ENCODE measurements at regions not wholly inside any gene's neighbourhood (a gene's known extent, or its start where the extent isn't known, plus 50 kb on each side); places are given as distances from the start of the nearest gene placed in this dataset.

GRCh38 chr2:33723329-33723728 is 124.2 kb upstream of the FAM98A start:
- Histone ChIP-seq H3K4me1 (no peaks in the 10 kb centered on the region), H3K9me3 (ENCODE audit: low read depth) (no peaks in the 10 kb centered on the region), H3K27ac (no peak overlapping the region), H4K20me1 (ENCODE audit: low read depth) (no peaks in the 10 kb centered on the region), H3K4me3 (no peak overlapping the region), H2AFZ (replicated peaks) (no peak overlapping the region), H3K27me3 (no peaks in the 10 kb centered on the region), H3F3A (ENCODE audit: low read depth) (no peaks in the 10 kb centered on the region), H3K79me2 (ENCODE audit: low read depth) (no peaks in the 10 kb centered on the region), H3K4me2 (no peak overlapping the region), H3K36me3 (no peaks in the 10 kb centered on the region), H3K9ac (no peak overlapping the region)
- TF ChIP-seq CTCF (IDR thresholded peaks at IDR 0.05): no peak
- TF ChIP-seq EZH2 (IDR thresholded peaks at IDR 0.05): no peak
- TF ChIP-seq EZH2phosphoT487 (IDR thresholded peaks at IDR 0.05): no peak
- Mint-ChIP-seq H3K4me3 (no peak overlapping the region), H3K36me3 (no peaks in the 10 kb centered on the region), H3K27ac (no peak overlapping the region), H3K9me3 (peaks cover 4% of the 10 kb centered on the region), H3K27me3 (ENCODE audit: insufficient read depth, low read depth) (no peaks in the 10 kb centered on the region), H3K4me1 (no peaks in the 10 kb centered on the region)
- no peak for DNase-seq (ENCODE audit: low spot score)

- Histone ChIP-seq H3K36me3 (no peaks in the 10 kb centered on the region), H3K27me3 (no peaks in the 10 kb centered on the region), H3K4me1 (no peaks in the 10 kb centered on the region), H3K79me2 (ENCODE audit: low read depth) (no peaks in the 10 kb centered on the region), H3K27ac (no peak overlapping the region), H3K4me2 (no peak overlapping the region), H4K20me1 (ENCODE audit: low read depth) (no peaks in the 10 kb centered on the region), H3K9me3 (ENCODE audit: low read depth) (no peaks in the 10 kb centered on the region), H3K9ac (no peak overlapping the region), H3F3A (ENCODE audit: low read depth) (no peaks in the 10 kb centered on the region), H2AFZ (replicated peaks) (no peak overlapping the region), H3K4me3 (no peak overlapping the region)
- Mint-ChIP-seq H3K27ac (no peak overlapping the region), H3K4me1 (no peaks in the 10 kb centered on the region), H3K9me3 (no peaks in the 10 kb centered on the region), H3K27me3 (ENCODE audit: insufficient read depth, low read depth) (no peaks in the 10 kb centered on the region), H3K4me3 (no peak overlapping the region), H3K36me3 (no peaks in the 10 kb centered on the region)
- no peak for TF ChIP-seq EZH2phosphoT487 (IDR thresholded peaks at IDR 0.05)
- no peak for TF ChIP-seq EZH2 (IDR thresholded peaks at IDR 0.05)
- TF ChIP-seq CTCF (IDR thresholded peaks at IDR 0.05): no peak
- DNase-seq (ENCODE audit: low spot score): no peak
These were observed 120.0 kb upstream of the FAM98A start for GRCh38 chr2:33719067-33719466.

GRCh38 chr2:33712674-33713073 is 113.6 kb upstream of the FAM98A start:
- H3K36me3 Mint-ChIP-seq: no peaks in the 10 kb centered on the region
- DNase-seq (ENCODE audit: low spot score): no peak
- H3K9me3 Mint-ChIP-seq: no peaks in the 10 kb centered on the region
- no peaks in the 10 kb centered on the region for H3F3A ChIP-seq (ENCODE audit: low read depth)
- no peak overlapping the region for H3K27ac Mint-ChIP-seq
- no peaks in the 10 kb centered on the region for H4K20me1 ChIP-seq (ENCODE audit: low read depth)
- no peaks in the 10 kb centered on the region for H3K79me2 ChIP-seq (ENCODE audit: low read depth)
- H3K27me3 Mint-ChIP-seq (ENCODE audit: insufficient read depth, low read depth): no peaks in the 10 kb centered on the region
- H3K4me1 ChIP-seq: peaks cover 7% of the 10 kb centered on the region
- no peaks in the 10 kb centered on the region for H3K36me3 ChIP-seq
- H3K4me1 Mint-ChIP-seq: no peaks in the 10 kb centered on the region
- no peaks in the 10 kb centered on the region for H3K9me3 ChIP-seq (ENCODE audit: low read depth)
- H3K27me3 ChIP-seq: no peaks in the 10 kb centered on the region
- no peak overlapping the region for H3K4me3 Mint-ChIP-seq
- no peak for TF ChIP-seq EZH2phosphoT487 (IDR thresholded peaks at IDR 0.05)
- TF ChIP-seq CTCF (IDR thresholded peaks at IDR 0.05): no peak
- no peak for TF ChIP-seq EZH2 (IDR thresholded peaks at IDR 0.05)
- H3K4me2 ChIP-seq: no peak overlapping the region
- H2AFZ ChIP-seq (replicated peaks): no peak overlapping the region
- H3K9ac ChIP-seq: no peak overlapping the region
- H3K27ac ChIP-seq: no peak overlapping the region
- no peak overlapping the region for H3K4me3 ChIP-seq

- H3K9ac ChIP-seq: no peak overlapping the region
- H3K4me1 ChIP-seq: peaks cover 21% of the 10 kb centered on the region
- Mint-ChIP-seq H3K36me3 (no peaks in the 10 kb centered on the region), H3K27me3 (ENCODE audit: insufficient read depth, low read depth) (no peaks in the 10 kb centered on the region), H3K27ac (no peak overlapping the region), H3K4me3 (no peak overlapping the region), H3K9me3 (no peaks in the 10 kb centered on the region), H3K4me1 (peaks cover 3% of the 10 kb centered on the region)
- no peaks in the 10 kb centered on the region for H3F3A ChIP-seq (ENCODE audit: low read depth)
- DNase-seq (ENCODE audit: low spot score): peak; percentile 27
- no peaks in the 10 kb centered on the region for H3K27me3 ChIP-seq
- TF ChIP-seq EZH2 (IDR thresholded peaks at IDR 0.05) (no peak), CTCF (IDR thresholded peaks at IDR 0.05) (no peak), EZH2phosphoT487 (IDR thresholded peaks at IDR 0.05) (no peak)
- H3K79me2 ChIP-seq (ENCODE audit: low read depth): no peaks in the 10 kb centered on the region
- H3K4me2 ChIP-seq: no peak overlapping the region
- no peak overlapping the region for H3K4me3 ChIP-seq
- no peaks in the 10 kb centered on the region for H3K9me3 ChIP-seq (ENCODE audit: low read depth)
- no peaks in the 10 kb centered on the region for H4K20me1 ChIP-seq (ENCODE audit: low read depth)
- H3K27ac ChIP-seq: no peak overlapping the region
- H2AFZ ChIP-seq (replicated peaks): no peak overlapping the region
- no peaks in the 10 kb centered on the region for H3K36me3 ChIP-seq
These were observed 110.9 kb upstream of the FAM98A start for GRCh38 chr2:33709951-33710350.

Data from neural progenitor cell (in vitro differentiated cells).